ENCODE measurements at regions not wholly inside any gene's neighbourhood (a gene's known extent, or its start where the extent isn't known, plus 50 kb on each side); places are given as distances from the start of the nearest gene placed in this dataset.
"Not testable (repeated sequence)": the region's sequence is repeated elsewhere in the genome, so short reads cannot be mapped to it uniquely, and the experiment has no call there.

DNA sequence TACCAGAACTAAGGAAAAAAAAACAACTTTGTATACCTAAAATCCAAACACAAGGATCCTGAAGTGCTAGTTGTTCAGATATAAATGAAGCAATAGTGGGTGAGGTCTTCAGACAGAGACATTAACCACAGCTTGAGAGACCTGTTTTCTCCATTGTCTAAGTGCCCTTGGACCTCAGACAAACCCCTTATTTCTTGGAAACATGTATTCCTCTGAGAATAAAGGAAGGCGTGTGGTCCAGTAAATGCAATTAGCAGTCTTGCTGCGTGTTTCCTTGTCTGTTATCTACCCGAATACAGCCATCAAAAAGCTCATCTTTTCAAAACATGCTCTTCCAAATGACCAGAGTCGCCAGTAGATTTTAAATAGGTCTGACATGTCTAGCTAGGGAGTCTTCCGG, 291.1 kb upstream of the NFIA start:
- no peak for DNase-seq

GRCh38 chr1:60773099-60773498, 309.3 kb upstream of the NFIA start:
- DNase-seq: not testable (repeated sequence)

DNA sequence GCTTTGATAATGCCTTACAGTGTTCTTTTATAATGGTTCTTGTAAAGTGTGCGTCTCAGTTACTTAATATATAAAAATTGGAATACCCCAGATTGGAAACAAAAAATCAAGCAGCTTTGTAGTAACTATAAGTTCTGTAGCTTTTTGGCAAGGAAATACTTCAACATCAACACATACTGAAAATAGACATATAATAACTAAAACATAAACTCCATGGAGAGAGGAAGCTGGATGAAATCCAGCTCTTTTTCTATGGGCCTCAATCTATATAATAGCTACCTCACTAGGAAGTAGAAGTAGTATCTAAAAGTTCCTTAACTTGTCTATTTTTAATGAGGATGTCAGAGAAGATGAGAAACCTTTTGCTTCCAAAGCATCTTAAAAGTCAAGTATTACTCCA, 313.3 kb upstream of the NFIA start:
- no peak for DNase-seq

- DNase-seq: peak; percentile 88
Measured at GRCh38 chr1:60765204-60765603, 317.2 kb upstream of the NFIA start.

DNA sequence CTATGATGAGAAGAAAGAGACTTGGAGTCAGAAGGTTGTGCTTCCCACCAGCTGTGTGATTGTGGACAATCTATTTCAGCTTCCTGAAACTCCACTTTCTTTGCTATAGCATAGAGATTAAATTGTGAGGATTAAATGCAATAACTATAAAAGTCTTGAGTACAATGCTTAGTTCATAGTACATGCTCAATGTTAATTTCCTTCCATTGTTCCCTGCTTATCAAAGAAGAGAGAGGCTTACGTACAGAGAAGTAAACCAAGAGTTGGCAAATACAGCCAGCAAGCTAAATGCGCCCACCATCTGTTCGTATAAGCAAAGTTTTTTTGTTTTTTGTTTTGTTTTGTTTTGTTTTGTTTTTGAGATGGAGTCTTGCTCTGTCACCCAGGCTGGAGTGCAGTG, 317.9 kb upstream of the NFIA start:
- DNase-seq: no peak

- no peak for DNase-seq
Measured at GRCh38 chr1:60763741-60764140, 318.6 kb upstream of the NFIA start.

GRCh38 chr1:60762911-60763310, 319.4 kb upstream of the NFIA start:
- DNase-seq: no peak

DNA sequence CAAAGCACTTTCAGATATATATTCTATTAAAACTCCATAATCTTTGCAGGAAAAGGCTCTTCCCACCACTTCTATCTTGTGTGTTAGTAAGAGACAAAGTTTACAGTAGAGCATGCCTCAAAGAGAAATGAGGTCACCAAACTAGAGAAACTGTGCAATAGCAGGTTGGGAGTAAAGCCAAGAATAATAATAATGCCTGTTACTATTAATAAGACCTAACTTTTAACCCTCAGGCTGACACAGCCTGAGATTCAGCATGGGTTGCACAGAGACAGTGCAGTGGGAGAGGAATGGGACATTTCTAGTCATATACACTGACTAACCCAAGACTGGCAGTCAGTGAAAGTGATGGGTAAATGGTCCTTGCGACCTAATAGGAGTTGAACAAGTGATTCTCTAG, 320.2 kb upstream of the NFIA start:
- DNase-seq: no peak

DNA sequence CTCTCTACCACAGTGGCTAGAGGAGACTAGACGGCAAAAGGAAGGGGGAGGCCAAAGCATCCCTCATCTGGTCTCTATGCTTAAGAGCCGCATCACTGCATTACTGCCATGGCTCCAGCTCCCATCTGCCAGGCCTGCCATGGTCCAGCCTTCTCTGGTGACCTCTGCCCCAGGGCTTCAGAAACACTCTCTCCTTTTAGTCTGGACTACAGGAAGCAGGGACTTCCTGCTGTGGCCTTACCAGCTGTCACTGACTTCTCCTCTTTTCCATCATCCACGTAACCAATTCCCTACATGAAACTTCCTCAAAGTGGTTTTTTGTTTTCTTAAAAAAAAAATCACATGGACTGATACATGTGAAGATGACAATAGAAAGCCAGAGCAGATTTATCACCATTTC, 323.1 kb upstream of the NFIA start:
- DNase-seq: no peak

GRCh38 chr1:60757485-60757884, 324.9 kb upstream of the NFIA start:
- DNase-seq: no peak

- no peak for DNase-seq
Measured at GRCh38 chr1:60753036-60753900, 329.1 kb upstream of the NFIA start.

GRCh38 chr1:60751306-60751705, 331.1 kb upstream of the NFIA start:
- DNase-seq: no peak

DNA sequence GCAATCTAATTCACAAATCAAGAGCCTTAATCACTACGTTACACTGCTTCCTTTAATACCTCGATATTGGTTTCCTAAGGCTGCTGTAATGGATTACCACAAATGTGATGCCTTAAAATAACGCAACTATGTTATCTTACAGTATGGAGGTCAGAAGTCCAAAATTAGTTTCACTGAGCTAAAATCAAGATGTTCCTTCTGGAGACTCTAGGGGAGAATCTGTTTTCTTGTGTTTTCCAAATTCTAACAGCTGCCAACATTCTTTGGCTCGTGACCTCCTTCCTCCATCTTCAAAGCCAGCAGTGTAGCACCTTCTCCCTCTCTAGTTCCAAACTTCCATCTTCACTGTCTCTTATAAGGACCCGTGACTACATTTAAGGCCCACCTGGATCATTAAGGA, 335.0 kb upstream of the NFIA start:
- DNase-seq: no peak

- no peak for DNase-seq
Measured at GRCh38 chr1:60746278-60746791, 336.0 kb upstream of the NFIA start.

DNA sequence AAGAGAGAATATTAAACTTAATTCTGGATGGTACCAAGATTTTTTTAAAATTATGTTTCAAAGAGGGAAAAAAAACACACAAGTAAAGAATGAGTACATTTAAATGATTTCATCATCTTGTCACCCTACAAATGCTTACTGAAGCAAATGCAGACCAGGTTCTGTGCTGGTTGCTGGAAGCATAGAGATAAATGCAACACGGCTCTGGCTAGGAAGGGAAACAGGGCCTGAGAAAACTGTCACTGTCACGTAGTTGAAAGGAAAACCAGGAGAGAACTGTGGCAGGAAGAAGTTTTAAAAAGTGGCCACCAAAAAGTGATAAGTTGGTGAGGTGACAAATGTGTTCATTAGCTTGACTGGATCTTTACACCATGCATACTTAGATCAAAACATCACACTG, 336.9 kb upstream of the NFIA start:
- no peak for DNase-seq

DNA sequence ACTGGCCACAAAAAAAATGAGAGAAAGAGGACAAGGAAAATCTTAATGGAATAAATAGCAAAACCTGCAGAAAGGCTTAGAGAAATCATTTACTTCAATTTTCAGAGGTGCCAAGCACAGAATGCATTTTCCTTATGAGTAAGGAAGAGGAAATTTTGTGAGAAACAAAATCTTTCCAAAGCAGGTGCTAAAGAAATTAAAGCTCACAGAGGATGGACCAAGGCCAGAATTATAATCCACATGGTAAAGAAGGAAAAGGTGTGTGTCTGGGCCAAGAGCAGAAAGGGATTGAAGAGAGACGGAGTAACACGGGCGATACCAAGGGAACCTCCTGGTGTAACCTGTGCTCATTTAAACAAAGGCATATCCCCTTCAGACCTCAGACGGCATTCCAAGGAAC, 340.0 kb upstream of the NFIA start:
- no peak for DNase-seq

GRCh38 chr1:60740154-60740553, 342.2 kb upstream of the NFIA start:
- no peak for DNase-seq

DNA sequence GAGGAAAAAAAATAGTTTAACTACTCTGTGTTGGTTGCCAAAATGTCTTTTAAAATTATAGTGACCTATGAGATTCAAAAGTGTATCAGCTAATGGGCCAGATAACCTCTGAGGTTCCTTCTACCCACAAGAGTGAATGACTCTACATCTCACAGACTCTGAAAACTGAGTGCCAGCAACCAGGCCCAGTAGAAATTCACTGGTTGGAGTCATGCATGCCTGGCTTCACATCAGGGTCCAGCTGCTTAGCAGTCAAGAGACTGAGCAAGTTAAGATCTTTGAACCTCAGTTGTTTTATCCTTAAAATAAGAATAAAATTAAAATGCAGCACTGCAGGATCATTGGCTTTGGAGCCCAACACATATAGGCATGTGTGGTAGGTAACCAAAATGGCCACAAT, 342.6 kb upstream of the NFIA start:
- no peak for DNase-seq

- DNase-seq: no peak
Measured at GRCh38 chr1:60732977-60733401, 349.4 kb upstream of the NFIA start.

DNA sequence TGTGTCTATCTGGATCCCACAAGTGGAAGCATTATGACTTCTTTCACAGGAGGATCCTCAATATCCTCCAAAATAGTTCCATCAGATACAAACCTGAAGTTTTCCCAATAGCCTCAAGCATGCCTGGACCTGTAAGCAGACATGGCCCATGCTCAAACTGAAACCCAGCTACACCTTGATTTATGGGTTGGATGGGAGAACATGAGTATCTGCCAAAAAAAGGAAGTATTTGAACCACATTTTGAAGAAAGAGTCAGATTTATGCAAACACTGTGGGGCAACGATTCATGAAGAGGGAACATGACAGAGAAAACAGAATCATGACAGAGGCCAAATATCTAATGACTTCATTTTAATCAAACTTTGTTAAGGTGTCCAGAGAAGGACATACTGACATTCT, 351.0 kb upstream of the NFIA start:
- no peak for DNase-seq

DNA sequence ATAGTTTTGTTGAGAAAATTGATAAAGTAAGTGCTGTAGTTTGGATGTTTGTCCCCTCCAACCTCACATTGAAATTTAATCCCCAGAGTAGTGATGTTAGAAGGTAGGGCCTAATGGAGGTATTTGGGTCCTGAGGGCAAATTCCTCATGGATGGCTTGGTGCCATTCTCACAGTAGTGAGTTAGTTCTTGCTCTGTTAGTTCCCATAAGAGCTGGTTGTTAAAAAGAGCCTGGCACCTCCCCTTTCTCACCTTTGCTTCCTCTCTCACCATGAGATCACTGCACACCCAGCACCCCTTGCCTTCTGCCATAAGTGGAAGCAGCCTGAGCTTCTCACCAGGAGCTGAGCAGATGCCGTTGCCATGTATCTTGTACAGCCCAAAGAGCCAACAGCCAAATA, 354.8 kb upstream of the NFIA start:
- no peak for DNase-seq

GRCh38 chr1:60716472-60716871, 365.9 kb upstream of the NFIA start:
- DNase-seq: no peak

DNA sequence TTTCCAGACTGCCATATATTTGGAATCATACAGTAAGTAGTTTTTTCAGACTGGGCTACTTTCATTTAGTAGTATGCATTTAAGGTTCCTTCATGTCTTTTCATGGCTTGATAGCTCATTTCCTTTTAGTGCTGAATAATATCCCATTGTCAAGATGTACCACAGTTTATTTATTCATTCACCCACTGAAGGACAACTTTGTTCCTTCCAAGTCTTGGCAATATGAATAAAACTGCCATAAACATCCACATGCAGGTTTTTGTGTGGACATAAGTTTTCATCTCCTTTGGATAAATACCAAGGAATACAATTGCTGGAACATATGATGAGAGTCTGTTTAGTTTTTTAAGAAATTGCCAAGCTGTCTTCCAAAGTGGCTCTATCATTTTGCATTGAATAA, 366.4 kb upstream of the NFIA start:
- no peak for DNase-seq

DNA sequence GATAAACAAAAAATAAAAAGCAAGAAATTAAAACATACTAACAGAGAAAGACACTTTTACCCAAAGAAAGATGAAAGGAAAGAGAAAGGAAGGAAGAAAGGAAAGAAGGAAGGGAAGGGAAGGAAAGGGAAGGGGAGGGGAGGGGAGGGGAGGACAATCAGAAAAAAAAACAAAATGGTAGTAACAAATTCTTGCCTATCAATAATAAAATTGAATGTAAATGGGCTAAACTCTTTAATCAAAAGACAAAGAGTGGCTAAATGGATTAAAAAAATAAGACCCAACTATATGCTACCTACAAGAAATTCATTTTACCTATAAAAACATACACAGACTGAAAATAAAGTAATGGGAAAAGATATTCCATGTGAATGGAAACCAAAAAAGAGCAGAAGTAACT, 372.9 kb upstream of the NFIA start:
- DNase-seq: no peak

DNA sequence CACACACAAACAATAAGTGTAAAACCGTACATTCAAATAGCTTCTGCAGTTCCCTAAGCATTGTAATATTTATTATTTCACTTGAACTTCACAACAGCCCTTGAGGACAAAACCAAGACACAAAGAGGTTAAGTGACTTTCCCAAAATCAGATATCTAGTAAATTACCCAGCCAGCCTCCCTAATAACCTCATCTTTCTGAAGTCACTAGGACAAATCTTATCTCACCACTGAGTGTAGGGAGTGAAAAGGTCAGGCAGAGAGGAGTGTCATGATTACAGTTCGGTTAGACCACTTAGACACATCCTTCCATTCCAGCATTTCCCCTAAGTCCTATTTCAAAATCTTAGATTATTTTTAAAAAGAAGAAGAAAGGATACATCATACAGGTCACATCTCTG, 377.3 kb upstream of the NFIA start:
- no peak for DNase-seq
